OCI-LY1 (cell line): ENCODE measurements at regions not wholly inside any gene's neighbourhood (a gene's known extent, or its start where the extent isn't known, plus 50 kb on each side); places are given as distances from the start of the nearest gene placed in this dataset.

ENCODE experiments used
- H2AFZ ChIP-seq: fragments of 200-600 bp; sonication (generic), shearing (Covaris generic); 2 replicates; pipeline ENCODE4 v1.6.0; 2014; ENCODE audit warnings: antibody characterized with exemption, mild to moderate bottlenecking, low read length
- H3F3A ChIP-seq: fragments of 200-600 bp; sonication (generic), shearing (Covaris generic); 2 replicates; pipeline ENCODE4 v1.6.0; 2014; ENCODE audit warnings: mild to moderate bottlenecking, antibody characterized with exemption, low read length, moderate library complexity; ENCODE audit not compliant: insufficient read depth
- H3K27ac ChIP-seq: fragments of 200-600 bp; sonication (generic); 2 replicates; pipeline ENCODE4 v1.5.1; 2014; ENCODE audit warnings: low read length, mixed run types, mild to moderate bottlenecking, low read depth; ENCODE audit not compliant: poor library complexity, severe bottlenecking
- H3K27me3 ChIP-seq: fragments of 200-600 bp; sonication (generic); 2 replicates; pipeline ENCODE4 v1.6.0; 2014; ENCODE audit warnings: antibody characterized with exemption, mild to moderate bottlenecking, low read length, moderate library complexity; ENCODE audit not compliant: insufficient read depth
- H3K36me3 ChIP-seq: fragments of 200-600 bp; sonication (generic); 2 replicates; pipeline ENCODE4 v1.6.1; 2014; ENCODE audit warnings: mild to moderate bottlenecking, antibody characterized with exemption, low read length, moderate library complexity, mixed read lengths; ENCODE audit not compliant: insufficient read depth
- H3K4me1 ChIP-seq: fragments of 200-600 bp; sonication (generic); 2 replicates; pipeline ENCODE4 v1.5.1; 2014; ENCODE audit warnings: mild to moderate bottlenecking, low read length, moderate library complexity; ENCODE audit not compliant: insufficient read depth, severe bottlenecking
- H3K4me2 ChIP-seq: fragments of 200-600 bp; sonication (generic), shearing (Covaris generic); 2 replicates; pipeline ENCODE4 v1.6.1; 2014; ENCODE audit warnings: low read length
- H3K4me3 ChIP-seq: fragments of 200-600 bp; sonication (generic); 2 replicates; pipeline ENCODE4 v1.5.1; 2014; ENCODE audit warnings: low read length, low read depth, mild to moderate bottlenecking, mixed read lengths; ENCODE audit not compliant: poor library complexity, severe bottlenecking
- H3K79me2 ChIP-seq: fragments of 200-600 bp; shearing (Covaris generic); 2 replicates; pipeline ENCODE4 v1.6.1; 2016; ENCODE audit warnings: mixed run types, low read length, mixed read lengths; ENCODE audit not compliant: insufficient read depth
- H3K9ac ChIP-seq: fragments of 200-600 bp; sonication (generic), shearing (Covaris generic); 2 replicates; pipeline ENCODE4 v1.6.1; 2014; ENCODE audit warnings: mild to moderate bottlenecking, low read length, mixed read lengths
- H3K9me2 ChIP-seq: fragments of 200-600 bp; sonication (generic), shearing (Covaris generic); 2 replicates; pipeline ENCODE4 v1.6.1; 2014; ENCODE audit warnings: low read depth, mild to moderate bottlenecking, low read length, mixed read lengths
- H3K9me3 ChIP-seq: fragments of 200-600 bp; shearing (Covaris generic); 2 replicates; pipeline ENCODE4 v1.6.1; 2014; ENCODE audit warnings: low read length, mixed read lengths
- H4K20me1 ChIP-seq: fragments of 200-600 bp; sonication (generic), shearing (Covaris generic); 2 replicates; pipeline ENCODE4 v1.6.0; 2016; ENCODE audit warnings: mild to moderate bottlenecking, low read length; ENCODE audit not compliant: insufficient read depth
- CTCF ChIP-seq: fragments of 200-600 bp; sonication (generic), shearing (Covaris generic); IDR thresholded peaks from 2 replicates; pipeline ENCODE4 v1.5.1; 2017; ENCODE audit warnings: mild to moderate bottlenecking, antibody characterized with exemption, low read length, moderate library complexity, mixed read lengths
- EZH2 ChIP-seq: fragments of 200-600 bp; sonication (generic), shearing (Covaris generic); IDR thresholded peaks from 2 replicates; pipeline ENCODE4 v1.8.0; 2017; ENCODE audit warnings: borderline replicate concordance, mixed run types, mild to moderate bottlenecking, antibody characterized with exemption, low read length, moderate library complexity, mixed read lengths

- Histone ChIP-seq H3K9ac (no peak overlapping the region), H3K9me2 (no peaks in the 10 kb centered on the region), H3K4me2 (no peak overlapping the region), H3K27me3 (peaks cover 5% of the 10 kb centered on the region; the same call in 1 of the 2 replicates), H3F3A (no peaks in the 10 kb centered on the region), H3K79me2 (no peaks in the 10 kb centered on the region), H3K27ac (no peak overlapping the region), H3K9me3 (no peaks in the 10 kb centered on the region), H3K36me3 (no peaks in the 10 kb centered on the region), H2AFZ (no peak overlapping the region), H4K20me1 (no peaks in the 10 kb centered on the region), H3K4me3 (no peak overlapping the region), H3K4me1 (no peaks in the 10 kb centered on the region)
- TF ChIP-seq CTCF (no peak), EZH2 (no peak)
Observed at GRCh38 chr22:49112176-49112575, 715.5 kb downstream of the BRD1 start.

- no peaks in the 10 kb centered on the region for H4K20me1 ChIP-seq
- H3K9ac ChIP-seq = no peak overlapping the region
- H3F3A ChIP-seq = no peaks in the 10 kb centered on the region
- H3K9me2 ChIP-seq = no peaks in the 10 kb centered on the region
- peaks cover 5% of the 10 kb centered on the region; the same call in 1 of the 2 replicates for H3K27me3 ChIP-seq
- no peaks in the 10 kb centered on the region for H3K36me3 ChIP-seq
- TF ChIP-seq CTCF (no peak), EZH2 (no peak)
- H2AFZ ChIP-seq = no peak overlapping the region
- H3K4me3 ChIP-seq = no peak overlapping the region
- H3K79me2 ChIP-seq = no peaks in the 10 kb centered on the region
- H3K9me3 ChIP-seq = no peaks in the 10 kb centered on the region
- H3K4me1 ChIP-seq = no peaks in the 10 kb centered on the region
- H3K4me2 ChIP-seq = no peak overlapping the region
- H3K27ac ChIP-seq = no peak overlapping the region
Observed at GRCh38 chr22:49111085-49111484, 716.6 kb downstream of the BRD1 start.

GRCh38 chr22:49108636-49109315 is 718.9 kb downstream of the BRD1 start:
- TF ChIP-seq CTCF (no peak), EZH2 (no peak)
- Histone ChIP-seq H3K4me1 (no peaks in the 10 kb centered on the region), H3K9ac (no peak overlapping the region), H3K4me3 (no peak overlapping the region), H3K4me2 (no peak overlapping the region), H3K27me3 (peaks cover under 1% of the 10 kb centered on the region; the same call in 1 of the 2 replicates), H4K20me1 (no peaks in the 10 kb centered on the region), H3K79me2 (no peaks in the 10 kb centered on the region), H3K27ac (no peak overlapping the region), H3K9me2 (no peaks in the 10 kb centered on the region), H2AFZ (no peak overlapping the region), H3K36me3 (no peaks in the 10 kb centered on the region), H3K9me3 (no peaks in the 10 kb centered on the region), H3F3A (no peaks in the 10 kb centered on the region)
